Endothelial cell (in vitro differentiated cells): ENCODE measurements at regions not wholly inside any gene's neighbourhood (a gene's known extent, or its start where the extent isn't known, plus 50 kb on each side); places are given as distances from the start of the nearest gene placed in this dataset.

Source experiments
- DNase-seq: peaks from one replicate; pipeline ENCODE4 v3.0.0; 2021; ENCODE audit warnings: low spot score
- H3K27ac Mint-ChIP-seq: one replicate; pipeline ENCODE4 v1.8.0; 2021; ENCODE audit warnings: mixed read lengths, inconsistent platforms; ENCODE audit not compliant: unreplicated experiment
- H3K27me3 Mint-ChIP-seq: one replicate; pipeline ENCODE4 v1.8.0; 2021; ENCODE audit warnings: mild to moderate bottlenecking, moderate library complexity, mixed read lengths, inconsistent platforms; ENCODE audit not compliant: unreplicated experiment
- H3K36me3 Mint-ChIP-seq: one replicate; pipeline ENCODE4 v1.8.0; 2021; ENCODE audit warnings: mild to moderate bottlenecking, low read depth, mixed read lengths, inconsistent platforms; ENCODE audit not compliant: unreplicated experiment
- H3K4me1 Mint-ChIP-seq: one replicate; pipeline ENCODE4 v1.8.0; 2021; ENCODE audit warnings: mild to moderate bottlenecking, mixed read lengths, inconsistent platforms; ENCODE audit not compliant: unreplicated experiment
- H3K4me3 Mint-ChIP-seq: one replicate; pipeline ENCODE4 v1.8.0; 2021; ENCODE audit warnings: mild to moderate bottlenecking, mixed read lengths, inconsistent platforms; ENCODE audit not compliant: unreplicated experiment
- H3K9me3 Mint-ChIP-seq: one replicate; pipeline ENCODE4 v1.8.0; 2021; ENCODE audit warnings: mixed read lengths, inconsistent platforms; ENCODE audit not compliant: unreplicated experiment
- CTCF ChIP-seq: fragments of 200-600 bp; sonication (generic); IDR thresholded peaks from one replicate; pipeline ENCODE4 v1.5.0; 2021; ENCODE audit warnings: antibody characterized with exemption; ENCODE audit not compliant: unreplicated experiment

GRCh38 chr9:26523577-26523976 is 369.0 kb downstream of the CAAP1 start:
- TF ChIP-seq CTCF = no peak
- no peak overlapping the region for H3K4me3 Mint-ChIP-seq
- H3K4me1 Mint-ChIP-seq = no peaks in the 10 kb centered on the region
- no peaks in the 10 kb centered on the region for H3K9me3 Mint-ChIP-seq
- H3K36me3 Mint-ChIP-seq = no peaks in the 10 kb centered on the region
- no peak for DNase-seq
- H3K27ac Mint-ChIP-seq = no peak overlapping the region
- H3K27me3 Mint-ChIP-seq = no peaks in the 10 kb centered on the region

GRCh38 chr9:26520141-26520540 is 372.5 kb downstream of the CAAP1 start:
- no peaks in the 10 kb centered on the region for H3K36me3 Mint-ChIP-seq
- no peaks in the 10 kb centered on the region for H3K4me1 Mint-ChIP-seq
- TF ChIP-seq CTCF = no peak
- no peak overlapping the region for H3K27ac Mint-ChIP-seq
- no peaks in the 10 kb centered on the region for H3K27me3 Mint-ChIP-seq
- no peaks in the 10 kb centered on the region for H3K9me3 Mint-ChIP-seq
- H3K4me3 Mint-ChIP-seq = no peak overlapping the region
- no peak for DNase-seq

- H3K9me3 Mint-ChIP-seq = no peaks in the 10 kb centered on the region
- no peaks in the 10 kb centered on the region for H3K36me3 Mint-ChIP-seq
- DNase-seq = no peak
- no peak overlapping the region for H3K27ac Mint-ChIP-seq
- H3K4me1 Mint-ChIP-seq = no peaks in the 10 kb centered on the region
- H3K27me3 Mint-ChIP-seq = no peaks in the 10 kb centered on the region
- H3K4me3 Mint-ChIP-seq = no peak overlapping the region
- TF ChIP-seq CTCF = no peak
These were observed 375.7 kb downstream of the CAAP1 start for GRCh38 chr9:26516773-26517343.

- H3K27ac Mint-ChIP-seq = no peak overlapping the region
- no peaks in the 10 kb centered on the region for H3K36me3 Mint-ChIP-seq
- no peak overlapping the region for H3K4me3 Mint-ChIP-seq
- no peaks in the 10 kb centered on the region for H3K4me1 Mint-ChIP-seq
- no peaks in the 10 kb centered on the region for H3K27me3 Mint-ChIP-seq
- H3K9me3 Mint-ChIP-seq = no peaks in the 10 kb centered on the region
- TF ChIP-seq CTCF = no peak
- no peak for DNase-seq
These were observed 378.9 kb downstream of the CAAP1 start for GRCh38 chr9:26513730-26514129.

GRCh38 chr9:26510137-26510536 is 382.5 kb downstream of the CAAP1 start:
- Mint-ChIP-seq H3K9me3 (no peaks in the 10 kb centered on the region), H3K27ac (no peak overlapping the region), H3K27me3 (no peaks in the 10 kb centered on the region), H3K4me3 (no peak overlapping the region), H3K4me1 (no peaks in the 10 kb centered on the region), H3K36me3 (no peaks in the 10 kb centered on the region)
- DNase-seq = no peak
- TF ChIP-seq CTCF = no peak
